IMR-90 (cell line): ENCODE measurements at regions not wholly inside any gene's neighbourhood (a gene's known extent, or its start where the extent isn't known, plus 50 kb on each side); places are given as distances from the start of the nearest gene placed in this dataset.

ENCODE experiments used
- ATAC-seq: fragments of 200-7000 bp; cut with Tn5 transposase; 2 replicates; pipeline ENCODE4 v1.9.1; 2020; ENCODE audit warnings: low read depth, mild to moderate bottlenecking, moderate library complexity
- BruUV-seq: library from RNA; stranded (reverse); fragments of 400-500 nt; replicated peaks from 2 replicates; lab custom pipeline; 2021; lab: Mats Ljungman, UMichigan
- CTCF ChIA-PET: fragments of 300-600 bp; formaldehyde crosslinking; extraction: SDS; loops from one replicate; lab custom pipeline; 2021; ENCODE audit warnings: antibody characterized with exemption; lab: Yijun Ruan, JAX
- POLR2A ChIA-PET: fragments of 300-600 bp; sonication (Branson Sonifier 250); formaldehyde crosslinking; loops from one replicate; lab custom pipeline; 2022; ENCODE audit warnings: antibody characterized with exemption; ENCODE audit not compliant: unreplicated experiment; lab: Charles Lee
- DNase-seq: peaks from one replicate; pipeline ENCODE4 v3.0.0; 2013
- H2AFZ ChIP-seq: replicated peaks from 2 replicates; pipeline ENCODE3; 2013; ENCODE audit warnings: low read length, mild to moderate bottlenecking; ENCODE audit not compliant: poor library complexity
- H2AK5ac ChIP-seq: 2 replicates; pipeline ENCODE4 v1.6.1; 2013; ENCODE audit warnings: low read depth, low read length, inconsistent platforms
- H2AK9ac ChIP-seq: replicated peaks from 2 replicates; pipeline ENCODE3; 2013; ENCODE audit warnings: mild to moderate bottlenecking, low read depth, low read length, moderate library complexity; ENCODE audit not compliant: poor library complexity
- H2BK120ac ChIP-seq: 2 replicates; pipeline ENCODE4 v1.6.1; 2013; ENCODE audit warnings: low read depth, low read length, inconsistent platforms
- H2BK15ac ChIP-seq: 3 replicates; pipeline ENCODE4 v1.6.1; 2013; ENCODE audit warnings: low read depth, low read length, inconsistent platforms
- H2BK20ac ChIP-seq: 2 replicates; pipeline ENCODE4 v1.6.1; 2013; ENCODE audit warnings: low read depth, mild to moderate bottlenecking, inconsistent platforms, low read length, moderate library complexity
- H2BK5ac ChIP-seq: 2 replicates; pipeline ENCODE4 v1.6.1; 2013; ENCODE audit warnings: mild to moderate bottlenecking, low read depth, low read length, inconsistent platforms; ENCODE audit not compliant: poor library complexity, severe bottlenecking
- H3K14ac ChIP-seq: replicated peaks from 2 replicates; pipeline ENCODE4 v1.6.1; 2013; ENCODE audit warnings: low read depth, low read length, inconsistent platforms
- H3K18ac ChIP-seq: 2 replicates; pipeline ENCODE4 v1.6.1; 2013; ENCODE audit warnings: low read depth, low read length, control low read depth
- H3K23ac ChIP-seq: 2 replicates; pipeline ENCODE4 v1.6.1; 2013; ENCODE audit warnings: low read depth, low read length, inconsistent platforms
- H3K27ac ChIP-seq: 2 replicates; pipeline ENCODE4 v1.5.1; 2013; ENCODE audit warnings: mild to moderate bottlenecking, control low read depth, low read length; ENCODE audit not compliant: insufficient read depth
- H3K27me3 ChIP-seq: 2 replicates; pipeline ENCODE4 v1.6.1; 2013; ENCODE audit warnings: low read length; ENCODE audit not compliant: control insufficient read depth, insufficient read depth
- H3K36me3 ChIP-seq: 2 replicates; pipeline ENCODE4 v1.6.1; 2013; ENCODE audit warnings: low read length, mixed read lengths; ENCODE audit not compliant: control insufficient read depth, insufficient read depth
- H3K4ac ChIP-seq: 2 replicates; pipeline ENCODE4 v1.6.1; 2013; ENCODE audit warnings: low read depth, low read length, inconsistent platforms
- H3K4me1 ChIP-seq: 2 replicates; pipeline ENCODE4 v1.6.1; 2013; ENCODE audit warnings: low read length, mixed read lengths; ENCODE audit not compliant: control insufficient read depth, insufficient read depth
- H3K4me2 ChIP-seq: 2 replicates; pipeline ENCODE4 v1.6.1; 2013; ENCODE audit warnings: low read depth, mild to moderate bottlenecking, control low read depth, low read length, moderate library complexity
- H3K4me3 ChIP-seq: 2 replicates; pipeline ENCODE4 v1.5.1; 2013; ENCODE audit warnings: low read depth, mild to moderate bottlenecking, control low read depth, low read length, moderate library complexity; ENCODE audit not compliant: insufficient read depth
- H3K56ac ChIP-seq: 2 replicates; pipeline ENCODE4 v1.6.1; 2013; ENCODE audit warnings: low read length, inconsistent platforms; ENCODE audit not compliant: insufficient read depth; ENCODE audit errors: extremely low read depth
- H3K79me1 ChIP-seq, 2 experiments: 2 replicates each; pipeline ENCODE4 v1.6.1; 2013; ENCODE audit warnings: low read length in 2 of 2, inconsistent platforms in 1 of 2, low read depth in 1 of 2
- H3K9ac ChIP-seq: 2 replicates; pipeline ENCODE4 v1.6.1; 2013; ENCODE audit warnings: low read depth, low read length, control low read depth
- H3K9me1 ChIP-seq: 2 replicates; pipeline ENCODE4 v1.6.1; 2013; ENCODE audit warnings: low read length, inconsistent platforms; ENCODE audit not compliant: insufficient read depth
- H3K9me3 ChIP-seq: 2 replicates; pipeline ENCODE4 v1.6.1; 2013; ENCODE audit warnings: low read length; ENCODE audit not compliant: control insufficient read depth, insufficient read depth
- H4K20me1 ChIP-seq: 2 replicates; pipeline ENCODE4 v1.6.1; 2013; ENCODE audit warnings: low read length, inconsistent platforms; ENCODE audit not compliant: insufficient read depth
- H4K5ac ChIP-seq: 2 replicates; pipeline ENCODE4 v1.6.1; 2013; ENCODE audit warnings: mild to moderate bottlenecking, low read depth, low read length, control low read depth
- H4K8ac ChIP-seq, 2 experiments: 2 replicates each; pipeline ENCODE4 v1.6.1; 2013; ENCODE audit warnings: low read depth in 2 of 2, low read length in 2 of 2, control low read depth in 1 of 2, inconsistent platforms in 1 of 2
- H4K91ac ChIP-seq: 2 replicates; pipeline ENCODE4 v1.6.1; 2013; ENCODE audit warnings: low read depth, low read length, inconsistent platforms; ENCODE audit not compliant: insufficient read depth
- BHLHE40 ChIP-seq: fragments of 150-350 bp; IDR thresholded peaks from 2 replicates; pipeline ENCODE4 v1.6.1; 2016; ENCODE audit warnings: mild to moderate bottlenecking, low read depth, low read length
- CEBPB ChIP-seq: IDR thresholded peaks from 2 replicates; pipeline ENCODE4 v1.6.1; 2012; ENCODE audit warnings: low read depth, low read length, improper control_type of control experiment
- CHD1 ChIP-seq: IDR thresholded peaks from 2 replicates; pipeline ENCODE4 v1.6.1; 2012; ENCODE audit warnings: low read depth, low read length, improper control_type of control experiment
- ELK1 ChIP-seq: fragments of 150-350 bp; IDR thresholded peaks from 2 replicates; pipeline ENCODE4 v1.6.1; 2016; ENCODE audit warnings: low read depth, mild to moderate bottlenecking, low read length, moderate library complexity, borderline replicate concordance
- MAFK ChIP-seq: IDR thresholded peaks from 2 replicates; pipeline ENCODE4 v1.6.1; 2012; ENCODE audit warnings: low read depth, low read length, improper control_type of control experiment
- MXI1 ChIP-seq: IDR thresholded peaks from 2 replicates; pipeline ENCODE4 v1.6.1; 2012; ENCODE audit warnings: low read depth, mild to moderate bottlenecking, low read length, moderate library complexity, borderline replicate concordance
- POLR2A ChIP-seq: IDR thresholded peaks from 2 replicates; pipeline ENCODE4 v1.6.1; 2012; ENCODE audit warnings: mild to moderate bottlenecking, low read depth, low read length
- RAD21 ChIP-seq: IDR thresholded peaks from 2 replicates; pipeline ENCODE4 v1.6.1; 2012; ENCODE audit warnings: low read length, improper control_type of control experiment
- RCOR1 ChIP-seq: IDR thresholded peaks from 2 replicates; pipeline ENCODE4 v1.6.1; 2012; ENCODE audit warnings: mild to moderate bottlenecking, low read length, improper control_type of control experiment; ENCODE audit not compliant: insufficient replicate concordance
- SMC3 ChIP-seq: fragments of 150-350 bp; IDR thresholded peaks from 2 replicates; pipeline ENCODE4 v1.6.1; 2016; ENCODE audit warnings: low read depth, mild to moderate bottlenecking, antibody characterized with exemption, low read length, moderate library complexity
- USF2 ChIP-seq: fragments of 150-350 bp; IDR thresholded peaks from 2 replicates; pipeline ENCODE4 v1.6.1; 2017; ENCODE audit warnings: mild to moderate bottlenecking, antibody characterized with exemption, low read length, low read depth
- dilution Hi-C: fragments of 300-500 bp; cut with HindIII; formaldehyde crosslinking; loops from one replicate; pipeline ENCODE4 v1.14.3; 2018; ENCODE audit warnings: low sequenced_read_pairs; ENCODE audit not compliant: unreplicated experiment
- in situ Hi-C: fragments of 300-500 bp; cut with MboI; formaldehyde crosslinking; loops from 3 replicates; pipeline ENCODE4 v1.14.3; 2019; ENCODE audit warnings: low sequenced_read_pairs, inconsistent platforms, mixed read lengths
- intact Hi-C: fragments of 100-400 bp; cut with micrococcal nuclease; formaldehyde crosslinking; loops from 2 replicates; pipeline ENCODE4 v1.10.0; 2022
- TF ChIP-seq, protein P1 (sequence below): conservative IDR thresholded peaks from 2 replicates; pipeline ENCODE4 v1.5.1; 2012; ENCODE audit warnings: mild to moderate bottlenecking, low read depth, low read length, improper control_type of control experiment

DNA sequence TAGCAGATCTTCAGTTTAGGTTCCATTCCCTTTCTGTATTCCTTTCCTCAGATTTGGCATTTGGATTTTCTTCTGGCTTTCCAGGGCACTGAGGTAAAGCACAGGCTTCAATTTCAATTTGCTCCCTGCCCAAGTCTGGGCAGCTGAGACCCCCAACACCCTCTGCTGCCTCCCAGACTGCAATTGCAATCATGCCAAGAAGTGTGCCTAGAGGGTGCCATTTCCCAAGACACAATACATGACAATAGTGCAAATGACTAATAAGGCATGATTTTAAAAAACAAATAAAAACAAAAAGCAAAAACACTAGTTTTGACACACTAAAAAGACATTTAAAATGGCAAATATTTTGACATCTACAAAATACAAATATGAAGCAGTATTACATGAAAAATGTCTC, 364.8 kb downstream of the EPM2A start:
- H3K23ac ChIP-seq, result no peak overlapping the region
- H3K79me1 ChIP-seq, result no peaks in the 10 kb centered on the region
- H3K9me1 ChIP-seq, result no peaks in the 10 kb centered on the region
- ATAC-seq (no peak), DNase-seq (no peak)
- no peaks in the 10 kb centered on the region for H3K9me3 ChIP-seq
- no peak overlapping the region for H3K27ac ChIP-seq
- no peak overlapping the region for H2BK20ac ChIP-seq
- H3K4me3 ChIP-seq, result no peak overlapping the region
- H2BK120ac ChIP-seq, result no peak overlapping the region
- TF ChIP-seq MAFK (no peak), CEBPB (no peak), RCOR1 (no peak), BHLHE40 (no peak), POLR2A (no peak), USF2 (no peak), ELK1 (no peak), SMC3 (no peak), CHD1 (no peak), RAD21 (no peak), MXI1 (no peak)
- TF ChIP-seq, protein P1, sequence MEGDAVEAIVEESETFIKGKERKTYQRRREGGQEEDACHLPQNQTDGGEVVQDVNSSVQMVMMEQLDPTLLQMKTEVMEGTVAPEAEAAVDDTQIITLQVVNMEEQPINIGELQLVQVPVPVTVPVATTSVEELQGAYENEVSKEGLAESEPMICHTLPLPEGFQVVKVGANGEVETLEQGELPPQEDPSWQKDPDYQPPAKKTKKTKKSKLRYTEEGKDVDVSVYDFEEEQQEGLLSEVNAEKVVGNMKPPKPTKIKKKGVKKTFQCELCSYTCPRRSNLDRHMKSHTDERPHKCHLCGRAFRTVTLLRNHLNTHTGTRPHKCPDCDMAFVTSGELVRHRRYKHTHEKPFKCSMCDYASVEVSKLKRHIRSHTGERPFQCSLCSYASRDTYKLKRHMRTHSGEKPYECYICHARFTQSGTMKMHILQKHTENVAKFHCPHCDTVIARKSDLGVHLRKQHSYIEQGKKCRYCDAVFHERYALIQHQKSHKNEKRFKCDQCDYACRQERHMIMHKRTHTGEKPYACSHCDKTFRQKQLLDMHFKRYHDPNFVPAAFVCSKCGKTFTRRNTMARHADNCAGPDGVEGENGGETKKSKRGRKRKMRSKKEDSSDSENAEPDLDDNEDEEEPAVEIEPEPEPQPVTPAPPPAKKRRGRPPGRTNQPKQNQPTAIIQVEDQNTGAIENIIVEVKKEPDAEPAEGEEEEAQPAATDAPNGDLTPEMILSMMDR, result no peak
- no peak overlapping the region for H3K4ac ChIP-seq
- H2BK15ac ChIP-seq, result no peak overlapping the region
- H2BK5ac ChIP-seq, result no peak overlapping the region
- no peaks in the 10 kb centered on the region for H3K36me3 ChIP-seq
- in situ Hi-C loops, result no loop called here
- H4K8ac ChIP-seq, result no peak overlapping the region
- ChIA-PET POLR2A (no interaction called here), CTCF (no interaction called here)
- no peak overlapping the region for H2AFZ ChIP-seq
- H2AK9ac ChIP-seq, result no peak overlapping the region
- H2AK5ac ChIP-seq, result no peak overlapping the region
- H4K91ac ChIP-seq, result no peak overlapping the region
- H3K27me3 ChIP-seq, result 0 out of 2 replicates have a peak, but pooled peaks cover 2% of the 10 kb centered on the region
- 0 out of 2 replicates have a peak, but pooled peaks cover 1% of the 10 kb centered on the region for H3K4me1 ChIP-seq
- no peaks in the 10 kb centered on the region for H4K20me1 ChIP-seq
- H3K4me2 ChIP-seq, result no peak overlapping the region
- dilution Hi-C loops, result no loop called here
- intact Hi-C loops, result no loop called here
- no peak overlapping the region for H4K5ac ChIP-seq
- BruUV-seq, result no TSS peak
- H3K9ac ChIP-seq, result no peak overlapping the region
- H3K56ac ChIP-seq, result no peak overlapping the region
- no peak overlapping the region for H3K18ac ChIP-seq
- H3K14ac ChIP-seq, result no peak overlapping the region
